LoVo (cell line): ENCODE measurements at regions not wholly inside any gene's neighbourhood (a gene's known extent, or its start where the extent isn't known, plus 50 kb on each side); places are given as distances from the start of the nearest gene placed in this dataset.

Experiments used
- DNase-seq: peaks from one replicate; pipeline ENCODE4 v3.0.0-alpha.2; 2016; ENCODE audit warnings: low spot score

GRCh38 chr2:122112216-122113005 lies 357.0 kb downstream of the TSN start:
- DNase-seq: no peak

GRCh38 chr2:122114421-122114820 lies 359.0 kb downstream of the TSN start:
- DNase-seq: no peak

- no peak for DNase-seq
These were observed 361.9 kb downstream of the TSN start for GRCh38 chr2:122117371-122117770.

- no peak for DNase-seq
These were observed 373.9 kb downstream of the TSN start for GRCh38 chr2:122129399-122129798.

- DNase-seq: no peak
These were observed 376.8 kb downstream of the TSN start for GRCh38 chr2:122132147-122132691.

- DNase-seq: no peak
These were observed 379.8 kb downstream of the TSN start for GRCh38 chr2:122135021-122135937.

GRCh38 chr2:122136056-122136455 lies 380.6 kb downstream of the TSN start:
- peak; percentile 52 for DNase-seq

- DNase-seq: no peak
These were observed 383.1 kb downstream of the TSN start for GRCh38 chr2:122138561-122138960.

- no peak for DNase-seq
These were observed 384.4 kb downstream of the TSN start for GRCh38 chr2:122139739-122140420.

- no peak for DNase-seq
These were observed 389.4 kb downstream of the TSN start for GRCh38 chr2:122144884-122145283.

GRCh38 chr2:122145856-122146255 lies 390.4 kb downstream of the TSN start:
- no peak for DNase-seq

- no peak for DNase-seq
These were observed 392.8 kb downstream of the TSN start for GRCh38 chr2:122148128-122148767.

GRCh38 chr2:122150524-122151280 lies 395.3 kb downstream of the TSN start:
- no peak for DNase-seq

- no peak for DNase-seq
These were observed 397.1 kb downstream of the TSN start for GRCh38 chr2:122152571-122152970.

- DNase-seq: no peak
These were observed 400.9 kb downstream of the TSN start for GRCh38 chr2:122156176-122156890.

- no peak for DNase-seq
These were observed 401.7 kb downstream of the TSN start for GRCh38 chr2:122157158-122157557.

- no peak for DNase-seq
These were observed 408.2 kb downstream of the TSN start for GRCh38 chr2:122163617-122164016.

- DNase-seq: no peak
These were observed 409.5 kb downstream of the TSN start for GRCh38 chr2:122164964-122165363.

GRCh38 chr2:122166820-122167219 lies 411.4 kb downstream of the TSN start:
- DNase-seq: no peak

GRCh38 chr2:122167515-122167914 lies 412.1 kb downstream of the TSN start:
- no peak for DNase-seq
